GM20431 (cell line): ENCODE measurements at regions not wholly inside any gene's neighbourhood (a gene's known extent, or its start where the extent isn't known, plus 50 kb on each side); places are given as distances from the start of the nearest gene placed in this dataset.

Experiments used
- in situ Hi-C: fragments of 300-500 bp; cut with MseI, MboI; formaldehyde crosslinking; loops from one replicate; pipeline ENCODE4 v1.15.0; 2020; ENCODE audit warnings: low sequenced_read_pairs; ENCODE audit not compliant: unreplicated experiment

- in situ Hi-C loops, result no loop called here
Observed at GRCh38 chr20:10769700-10770099, 95.9 kb upstream of the JAG1 start.

- in situ Hi-C loops, result no loop called here
Observed at GRCh38 chr20:10770753-10771152, 97.0 kb upstream of the JAG1 start.

- in situ Hi-C loops, result no loop called here
Observed at GRCh38 chr20:10771435-10772140, 97.8 kb upstream of the JAG1 start.

GRCh38 chr20:10774357-10774943 is 100.7 kb upstream of the JAG1 start:
- in situ Hi-C loops, result no loop called here

GRCh38 chr20:10777710-10778109 is 103.9 kb upstream of the JAG1 start:
- in situ Hi-C loops, result no loop called here

- in situ Hi-C loops, result no loop called here
Observed at GRCh38 chr20:10779911-10780310, 106.1 kb upstream of the JAG1 start.

- in situ Hi-C loops, result no loop called here
Observed at GRCh38 chr20:10780901-10781300, 107.1 kb upstream of the JAG1 start.

GRCh38 chr20:10781526-10781925 is 107.7 kb upstream of the JAG1 start:
- in situ Hi-C loops, result no loop called here

- in situ Hi-C loops, result no loop called here
Observed at GRCh38 chr20:10783707-10784553, 110.1 kb upstream of the JAG1 start.

GRCh38 chr20:10784554-10785183 is 110.9 kb upstream of the JAG1 start:
- in situ Hi-C loops, result no loop called here

- in situ Hi-C loops, result no loop called here
Observed at GRCh38 chr20:10786678-10787077, 112.9 kb upstream of the JAG1 start.

GRCh38 chr20:10788055-10788454 is 114.3 kb upstream of the JAG1 start:
- in situ Hi-C loops, result no loop called here

GRCh38 chr20:10788877-10789276 is 115.1 kb upstream of the JAG1 start:
- in situ Hi-C loops, result no loop called here

- in situ Hi-C loops, result no loop called here
Observed at GRCh38 chr20:10789386-10789785, 115.6 kb upstream of the JAG1 start.

GRCh38 chr20:10790013-10790412 is 116.2 kb upstream of the JAG1 start:
- in situ Hi-C loops, result no loop called here

GRCh38 chr20:10792291-10792690 is 118.5 kb upstream of the JAG1 start:
- in situ Hi-C loops, result no loop called here

- in situ Hi-C loops, result no loop called here
Observed at GRCh38 chr20:10793766-10794165, 120.0 kb upstream of the JAG1 start.

- in situ Hi-C loops, result no loop called here
Observed at GRCh38 chr20:10794765-10795164, 121.0 kb upstream of the JAG1 start.

- in situ Hi-C loops, result no loop called here
Observed at GRCh38 chr20:10795286-10796026, 121.7 kb upstream of the JAG1 start.

- in situ Hi-C loops, result no loop called here
Observed at GRCh38 chr20:10798811-10799210, 125.0 kb upstream of the JAG1 start.
